Activated CD8-positive, alpha-beta memory T cell treated with anti-CD3 and anti-CD28 coated beads, Interleukin-2, amount 50 U/mL, for 1 hour (primary cell): ENCODE measurements at regions not wholly inside any gene's neighbourhood (a gene's known extent, or its start where the extent isn't known, plus 50 kb on each side); places are given as distances from the start of the nearest gene placed in this dataset.
"Not testable (repeated sequence)": the region's sequence is repeated elsewhere in the genome, so short reads cannot be mapped to it uniquely, and the experiment has no call there.

Experiments used
- DNase-seq: peaks from one replicate; pipeline ENCODE4 v3.0.0-alpha.2; 2020; ENCODE audit errors: extremely low read depth

DNA sequence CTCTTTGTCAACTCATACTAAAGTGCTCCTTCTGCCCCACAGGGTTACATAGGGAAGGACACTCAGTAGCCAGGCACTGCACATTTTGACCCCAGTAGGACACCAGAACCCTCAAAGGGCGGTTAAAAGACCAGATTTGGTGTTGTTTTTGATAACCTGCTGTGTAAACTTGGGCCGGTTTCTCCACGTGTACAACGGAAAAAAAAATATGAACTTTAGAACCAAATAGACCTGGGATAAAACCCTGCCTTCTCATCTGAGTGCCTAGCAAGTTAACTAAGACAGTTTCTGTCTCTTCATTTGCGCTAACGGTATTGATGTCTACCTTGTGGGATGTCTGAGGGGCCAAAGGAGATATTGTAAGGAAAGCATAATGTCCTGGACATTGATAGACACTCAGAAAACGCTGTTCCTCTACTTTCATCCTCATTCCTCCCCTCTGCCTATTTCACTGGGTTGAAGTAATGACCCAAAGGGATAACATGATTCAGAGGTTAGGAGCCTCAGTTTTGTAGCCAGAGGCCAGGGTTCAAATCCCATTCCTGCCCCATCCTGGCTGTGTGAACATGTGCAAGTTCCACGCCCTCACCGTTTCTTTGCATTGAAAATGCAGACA lies 155.9 kb upstream of the LPP start:
- DNase-seq: no peak

DNA sequence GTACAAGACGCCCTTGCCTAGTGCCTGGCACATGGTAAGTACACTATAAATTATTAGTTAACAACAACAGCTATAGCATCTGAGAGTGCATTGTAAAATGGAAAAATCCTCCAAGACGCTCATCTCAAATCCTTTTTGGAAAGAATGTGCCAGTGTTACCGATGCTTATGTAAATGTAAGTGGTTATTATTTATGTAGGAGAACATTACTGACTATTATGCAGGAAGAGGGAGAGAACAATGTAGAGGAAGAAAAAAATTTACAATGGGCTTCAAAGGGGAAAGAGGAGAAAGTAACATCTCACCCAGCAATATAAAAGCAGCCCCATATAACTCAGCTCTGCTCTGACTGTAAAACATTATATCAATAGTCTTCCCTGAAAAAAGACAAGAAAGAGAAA lies 155.3 kb upstream of the LPP start:
- DNase-seq: no peak

DNA sequence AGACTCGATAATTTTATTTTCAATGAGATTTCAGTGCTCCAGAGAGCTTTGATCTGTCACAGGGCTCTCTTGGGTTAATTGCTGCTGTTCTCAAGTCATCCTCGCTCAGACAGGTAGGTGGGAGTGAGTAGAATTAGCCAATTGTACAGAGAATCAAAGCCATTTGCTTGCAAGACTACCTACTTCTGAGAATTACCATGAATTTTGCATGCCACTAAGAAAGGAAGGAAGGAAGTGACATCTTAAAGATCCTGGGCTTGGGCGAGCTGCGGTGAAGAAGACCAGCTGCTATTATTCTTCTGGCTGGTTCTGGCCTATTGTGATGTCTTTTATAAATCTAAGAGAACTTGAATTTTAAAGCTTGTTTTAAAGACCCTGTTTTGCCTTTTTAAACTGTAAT lies 154.1 kb upstream of the LPP start:
- no peak for DNase-seq

DNA sequence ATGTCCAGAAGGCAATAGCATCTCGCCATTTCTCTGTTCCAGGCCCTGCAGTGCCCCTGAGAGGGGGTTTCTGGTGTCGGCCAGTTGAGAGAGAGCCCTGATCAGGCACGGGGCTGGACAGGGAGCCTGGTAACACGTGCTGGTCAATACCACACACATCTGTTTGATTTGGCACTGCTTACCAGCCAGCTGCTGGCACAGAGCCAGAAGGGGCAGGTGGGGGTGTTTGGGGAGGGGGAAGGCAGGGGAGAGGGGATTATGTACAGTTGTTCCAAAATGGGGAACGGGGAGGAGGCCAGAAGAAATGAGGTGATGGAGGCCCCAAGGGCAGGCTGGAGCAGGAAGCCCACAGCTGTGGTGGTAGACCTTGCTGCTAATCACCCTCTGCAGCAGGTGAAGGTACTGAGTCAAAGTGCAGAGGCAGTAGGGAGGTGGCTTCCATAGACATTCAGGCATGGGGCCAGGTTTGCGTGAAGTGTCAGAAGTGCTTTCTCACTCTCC lies 153.5 kb upstream of the LPP start:
- no peak for DNase-seq

DNA sequence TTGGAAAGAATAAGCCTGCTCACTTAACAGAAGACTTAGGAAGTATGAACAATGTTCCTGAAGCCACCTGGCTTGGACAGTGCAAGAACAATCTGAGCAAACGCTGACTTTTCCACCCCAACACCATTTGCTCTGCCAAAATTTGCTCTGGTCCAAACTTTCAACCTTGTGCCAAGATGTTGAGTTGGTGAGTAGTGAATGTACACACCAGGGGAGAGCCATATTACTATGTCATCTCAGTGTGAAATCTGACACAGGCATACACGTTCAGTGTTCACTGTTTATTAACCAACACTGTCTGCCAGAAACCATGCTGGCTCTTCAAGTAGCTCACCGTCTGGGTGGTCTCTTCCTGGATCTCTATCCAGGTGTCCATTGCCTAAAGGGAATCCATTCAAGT lies 152.9 kb upstream of the LPP start:
- no peak for DNase-seq

DNA sequence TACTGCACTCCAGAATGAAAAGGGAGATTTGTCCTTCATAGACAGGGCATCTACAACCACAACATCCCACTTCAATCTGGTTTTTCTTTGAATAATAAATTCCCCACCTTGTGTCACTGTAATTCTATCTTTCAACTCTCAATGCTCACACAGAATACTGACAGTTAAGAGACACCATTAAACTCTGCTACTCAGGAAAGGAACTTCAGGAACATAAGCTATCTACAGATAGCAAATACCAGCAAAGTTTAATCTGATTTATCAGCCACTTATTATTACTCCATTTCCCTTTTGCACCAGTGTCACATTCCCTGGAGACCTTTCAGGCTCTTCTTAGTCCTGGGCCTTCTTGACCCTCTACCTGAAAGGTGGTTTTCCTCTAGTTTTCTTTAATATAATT lies 152.0 kb upstream of the LPP start:
- no peak for DNase-seq

DNA sequence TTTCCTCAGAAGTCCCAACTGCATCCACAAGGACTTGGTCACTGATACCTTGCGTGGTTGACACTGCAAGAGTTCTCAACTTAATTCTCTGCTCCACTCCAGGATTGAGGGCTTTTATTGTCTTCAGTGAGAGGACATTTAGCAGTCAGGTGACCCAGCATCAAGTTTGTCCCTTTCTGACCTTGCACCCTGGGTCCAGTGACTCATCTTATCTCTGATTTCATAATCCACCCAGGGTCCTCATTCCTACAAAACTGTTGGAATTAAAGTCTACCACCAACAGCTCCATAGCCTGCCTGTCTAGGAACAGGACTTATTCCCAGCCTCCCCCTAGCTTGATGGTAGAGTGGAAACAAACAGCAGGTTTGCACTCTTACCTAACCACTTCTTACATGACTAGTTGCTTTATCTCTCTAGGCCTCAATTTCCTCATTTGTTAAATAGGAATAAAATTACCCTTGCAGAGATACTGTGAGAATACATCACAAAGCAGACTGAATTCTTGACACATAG lies 151.3 kb upstream of the LPP start:
- no peak for DNase-seq

DNA sequence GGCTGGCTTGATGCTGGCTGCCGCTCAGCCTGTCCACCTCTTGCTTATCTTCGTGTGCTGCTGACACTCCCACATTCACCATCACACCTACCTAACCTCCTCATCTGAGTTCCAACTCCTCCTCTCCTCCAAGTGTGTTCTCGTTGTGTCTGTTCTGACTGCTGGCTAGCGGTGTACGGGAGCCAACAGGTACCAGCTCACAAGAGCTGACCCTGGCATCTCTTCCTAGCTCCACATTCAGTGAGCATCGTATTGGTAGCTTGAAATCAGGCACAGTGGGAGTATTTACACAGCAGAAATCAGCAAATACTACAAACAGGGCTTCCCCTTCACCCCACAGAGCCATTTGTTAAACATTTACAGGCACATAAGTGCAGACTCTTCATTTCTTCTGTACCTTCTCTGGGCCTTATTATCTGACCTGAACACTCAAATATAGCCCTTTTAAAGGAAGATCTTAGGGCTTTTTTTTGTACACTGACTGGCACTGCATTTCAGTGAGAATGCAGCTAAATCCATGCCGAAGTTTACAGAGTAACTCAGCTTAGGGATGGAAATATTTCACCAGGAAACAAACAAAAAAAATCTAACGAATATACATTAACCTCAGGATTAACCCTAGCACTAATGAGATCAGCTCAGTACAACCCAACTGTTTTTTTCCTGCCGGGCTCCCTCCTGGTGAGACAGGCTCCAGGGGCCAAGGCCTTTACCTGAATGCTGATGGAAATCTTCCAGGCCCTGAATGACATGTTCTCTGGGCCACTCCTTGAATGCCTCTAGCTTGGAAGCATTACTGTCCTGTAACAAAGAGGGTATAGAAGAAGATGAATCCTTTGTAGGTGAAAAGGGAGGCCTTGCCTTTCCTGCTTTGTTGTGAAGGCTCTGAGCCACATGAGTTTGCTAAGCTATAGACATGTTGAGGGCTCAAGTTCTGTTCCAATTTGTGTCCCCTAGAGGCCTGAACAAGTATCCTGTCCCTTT lies 150.5 kb upstream of the LPP start:
- DNase-seq: no peak

DNA sequence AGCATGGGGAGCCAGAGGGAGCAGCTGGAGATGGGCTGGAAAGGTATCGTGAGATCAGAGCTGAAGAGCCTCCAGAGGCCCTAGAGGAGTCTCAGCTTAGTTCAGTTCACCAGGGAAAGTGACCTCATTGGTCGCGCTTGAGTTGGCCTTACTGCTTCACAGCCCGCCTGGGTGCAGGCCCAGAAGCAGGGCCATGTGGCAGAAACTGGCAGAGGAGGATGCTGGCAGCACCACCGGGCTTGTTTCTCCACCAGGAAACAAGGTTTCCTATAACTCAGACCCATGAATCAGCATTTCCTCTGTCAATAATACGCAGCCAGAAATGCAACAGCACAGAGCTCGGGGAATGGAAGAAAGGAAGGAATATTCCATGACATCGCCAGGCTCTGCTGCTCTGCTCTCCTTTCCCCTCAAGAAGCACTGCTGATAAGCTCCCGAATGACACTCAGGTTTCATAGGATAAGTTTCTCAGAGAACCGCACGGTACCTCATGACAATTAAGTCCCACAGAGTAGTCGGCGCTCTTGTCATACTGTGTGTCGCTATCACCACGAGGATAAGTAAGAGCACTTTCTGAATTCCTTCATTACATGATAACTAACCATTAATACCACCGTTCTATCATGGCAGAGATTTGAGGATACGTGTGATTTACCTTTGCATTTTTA lies 147.1 kb upstream of the LPP start:
- DNase-seq: no peak

DNA sequence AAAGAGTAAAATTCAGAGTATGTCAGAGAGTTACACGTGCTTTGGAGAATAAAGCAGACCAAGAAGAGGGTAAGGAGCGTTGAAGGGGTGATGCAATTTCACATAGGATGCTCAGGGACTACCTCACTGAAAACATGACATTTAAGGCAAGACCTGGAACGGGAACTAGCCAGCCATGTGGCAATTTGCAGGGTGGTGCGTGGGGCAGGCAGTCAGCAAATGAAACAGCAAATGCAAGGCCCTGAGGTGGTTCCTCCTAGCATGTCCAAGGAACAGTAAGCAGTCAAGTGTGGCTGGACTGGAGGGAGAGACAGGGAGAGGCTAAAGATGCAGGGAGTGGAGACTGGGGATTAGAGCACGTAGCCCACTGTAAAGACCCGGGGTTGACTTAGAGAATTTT lies 146.1 kb upstream of the LPP start:
- DNase-seq: no peak

DNA sequence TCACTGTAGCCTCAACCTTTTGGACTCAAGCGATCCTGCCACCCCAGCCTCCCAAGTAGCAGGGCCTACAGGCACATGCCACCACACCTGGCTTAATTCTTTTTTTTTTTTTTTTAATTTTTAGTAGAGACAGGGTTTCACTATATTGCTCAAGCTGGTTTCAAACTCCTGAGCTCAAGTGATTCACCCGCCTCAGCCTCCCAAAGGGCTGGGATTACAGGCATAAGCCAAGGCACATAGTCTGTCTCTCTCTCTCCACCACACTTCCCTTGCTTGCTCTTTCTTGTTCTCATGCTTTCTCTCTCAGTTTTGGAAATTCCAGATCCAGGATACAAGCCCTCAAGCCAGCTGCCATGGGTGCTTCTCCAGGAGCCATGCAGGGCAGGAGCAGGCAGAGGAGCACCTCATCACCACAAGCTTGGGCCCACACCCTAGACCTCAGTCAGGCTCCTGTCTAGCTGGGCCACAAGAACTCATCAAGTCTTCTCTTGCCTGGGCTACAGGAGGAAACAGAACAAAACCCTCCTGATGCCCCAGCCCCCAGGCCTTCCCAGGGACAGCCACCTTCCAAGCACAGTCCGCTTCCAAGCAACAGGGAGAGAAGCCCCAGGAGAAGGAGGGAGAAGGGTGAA lies 145.3 kb upstream of the LPP start:
- DNase-seq: no peak

DNA sequence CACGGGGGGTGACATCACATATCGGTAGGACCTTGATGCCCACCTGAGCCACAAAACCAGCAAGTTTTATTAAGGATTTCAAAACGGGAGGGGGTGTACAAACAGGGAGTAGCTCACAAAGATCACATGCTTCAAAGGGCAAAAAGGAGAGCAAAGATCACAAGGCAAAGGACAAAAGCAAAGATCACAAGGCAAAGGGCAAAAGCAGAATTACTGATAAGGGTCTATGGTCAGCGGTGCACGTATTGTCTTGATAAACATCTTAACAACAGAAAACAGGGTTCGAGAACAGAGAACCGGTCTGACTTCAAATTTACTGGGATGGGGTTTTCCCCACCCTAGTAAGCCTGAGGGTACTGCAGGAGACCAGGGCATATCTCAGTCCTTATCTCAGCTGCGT lies 143.5 kb upstream of the LPP start:
- no peak for DNase-seq

DNA sequence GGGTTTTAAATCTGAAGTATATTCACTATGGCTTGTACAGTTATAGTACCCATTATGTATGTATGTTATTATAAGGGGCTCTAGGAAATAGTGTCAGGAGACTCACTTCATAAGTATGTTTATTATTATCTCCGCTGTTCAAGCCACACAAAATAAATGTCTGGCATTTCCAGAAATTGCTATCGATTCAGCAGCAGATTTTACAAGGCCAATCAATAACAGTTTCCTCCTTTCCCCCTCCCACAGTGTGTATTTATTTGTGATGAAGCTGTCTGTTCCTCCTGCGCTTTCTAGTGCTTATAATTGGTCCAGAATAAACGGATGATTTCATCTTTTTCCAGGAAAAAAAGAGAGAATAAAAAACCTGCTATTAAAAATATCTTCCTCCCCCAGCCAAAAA lies 134.2 kb upstream of the LPP start:
- DNase-seq: no peak

DNA sequence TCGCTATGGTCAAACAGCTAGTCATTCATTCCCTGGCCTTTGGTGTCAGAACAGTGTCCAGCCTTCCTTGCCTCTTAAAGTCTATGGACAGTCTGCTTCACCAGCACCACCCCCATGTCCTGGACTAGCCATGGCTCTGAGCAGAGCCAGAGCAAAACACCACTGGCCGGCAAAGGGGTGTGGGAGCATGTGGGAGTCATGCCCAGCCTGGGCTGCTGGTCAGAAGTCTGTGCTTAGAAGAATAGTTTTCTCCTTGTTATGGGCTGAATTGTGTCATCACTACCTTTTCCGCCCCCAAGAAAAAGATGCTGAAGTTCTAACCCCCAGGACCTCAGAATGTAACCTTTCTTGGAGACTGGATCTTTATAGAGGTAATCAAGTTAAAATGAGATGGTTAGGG lies 132.9 kb upstream of the LPP start:
- DNase-seq: no peak

DNA sequence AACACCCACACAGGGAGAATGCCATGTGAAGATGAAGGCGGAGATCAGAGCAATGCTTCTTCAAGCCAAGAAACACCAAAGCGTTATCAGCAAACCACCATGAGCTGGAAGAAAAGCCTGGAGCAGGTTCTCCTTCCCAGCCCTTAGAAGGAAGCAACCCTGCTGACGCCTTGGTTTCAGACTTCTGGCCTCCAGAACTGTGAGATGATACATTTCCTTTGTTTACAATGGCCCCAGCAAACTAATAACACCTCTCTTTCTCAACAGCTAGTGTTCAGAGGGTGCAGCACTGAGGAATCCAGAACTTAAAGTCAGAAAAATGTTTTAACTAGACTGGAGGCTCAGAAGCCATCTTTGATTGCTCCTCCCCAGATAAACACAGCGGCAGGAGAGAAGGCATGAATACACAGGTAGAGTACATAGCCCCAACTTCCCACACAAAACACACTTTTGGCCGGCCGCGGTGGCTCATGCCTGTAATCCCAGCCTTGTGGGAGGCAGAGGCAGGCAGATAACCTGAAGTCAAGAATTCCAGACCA lies 132.4 kb upstream of the LPP start:
- no peak for DNase-seq

DNA sequence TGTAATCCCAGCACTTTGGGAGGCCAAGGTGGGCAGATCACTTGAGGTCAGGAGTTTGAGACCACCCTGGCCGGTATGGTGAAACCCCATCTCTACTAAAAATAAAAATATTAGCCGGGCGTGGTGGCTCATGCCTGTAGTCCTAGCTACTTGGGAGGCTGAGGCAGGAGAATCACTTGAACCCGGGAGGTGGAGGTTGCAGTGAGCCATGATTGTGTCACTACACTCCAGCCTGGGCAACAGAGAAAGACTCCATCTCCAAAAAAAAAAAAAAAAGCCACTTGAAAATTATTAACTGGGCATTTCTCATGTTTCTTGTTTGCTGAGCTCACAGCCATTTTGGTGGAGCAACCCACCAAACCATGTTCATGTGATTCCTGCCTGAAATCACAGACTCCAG lies 131.1 kb upstream of the LPP start:
- not testable (repeated sequence) for DNase-seq

DNA sequence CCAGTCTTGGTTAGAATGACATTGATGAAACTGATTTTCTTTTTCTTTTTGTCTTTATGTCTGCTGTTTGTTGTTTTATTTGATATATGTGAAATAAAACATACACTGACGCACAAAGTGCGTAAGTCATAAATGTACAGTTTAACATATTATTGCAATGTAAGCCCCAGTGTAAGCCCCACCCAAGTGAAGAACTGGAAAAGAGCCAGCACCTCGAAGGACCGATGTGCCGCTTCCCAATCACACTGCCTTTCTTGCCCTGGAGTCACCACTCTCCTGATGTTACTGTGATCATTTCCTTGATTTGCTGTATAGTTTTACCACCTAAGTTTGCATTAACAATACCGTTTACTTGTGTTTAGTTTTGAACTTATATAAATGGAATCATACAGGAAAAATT lies 128.4 kb upstream of the LPP start:
- DNase-seq: no peak

DNA sequence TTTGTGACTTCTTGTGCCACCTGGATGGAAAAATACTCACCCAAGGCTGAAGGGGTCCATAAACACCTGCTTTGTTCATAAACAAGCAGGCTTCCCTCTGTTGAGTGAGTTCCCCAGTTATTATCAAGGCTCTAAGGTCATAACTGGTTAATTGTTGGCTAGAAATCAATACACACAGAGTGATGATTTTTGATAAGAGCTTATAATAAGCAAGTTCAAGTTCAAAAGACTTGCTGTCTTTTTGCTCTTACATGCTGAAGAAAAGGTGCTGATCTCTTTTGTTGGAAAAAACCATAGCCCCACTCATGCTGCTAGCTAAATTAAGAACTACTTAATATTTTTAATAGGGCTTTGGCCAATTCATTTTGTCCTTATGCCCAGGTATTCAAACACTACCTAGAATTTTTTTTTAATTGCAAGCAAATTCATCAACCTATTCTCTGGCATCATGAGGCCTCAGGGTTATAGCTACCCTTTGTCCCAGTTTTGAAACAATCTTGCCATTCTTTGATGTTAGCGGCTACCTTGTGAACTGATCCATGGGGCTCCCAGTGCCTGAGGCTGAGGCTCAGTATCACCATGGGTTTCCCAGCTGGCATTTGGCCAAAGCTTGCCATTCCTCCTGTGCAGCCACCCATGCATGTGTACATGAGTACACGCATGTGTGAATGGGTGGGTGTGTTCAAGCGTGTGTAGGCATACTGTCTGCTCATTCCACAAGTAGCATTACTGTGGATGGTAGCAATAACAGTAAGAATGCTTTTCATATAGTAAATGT lies 127.6 kb upstream of the LPP start:
- DNase-seq: no peak

DNA sequence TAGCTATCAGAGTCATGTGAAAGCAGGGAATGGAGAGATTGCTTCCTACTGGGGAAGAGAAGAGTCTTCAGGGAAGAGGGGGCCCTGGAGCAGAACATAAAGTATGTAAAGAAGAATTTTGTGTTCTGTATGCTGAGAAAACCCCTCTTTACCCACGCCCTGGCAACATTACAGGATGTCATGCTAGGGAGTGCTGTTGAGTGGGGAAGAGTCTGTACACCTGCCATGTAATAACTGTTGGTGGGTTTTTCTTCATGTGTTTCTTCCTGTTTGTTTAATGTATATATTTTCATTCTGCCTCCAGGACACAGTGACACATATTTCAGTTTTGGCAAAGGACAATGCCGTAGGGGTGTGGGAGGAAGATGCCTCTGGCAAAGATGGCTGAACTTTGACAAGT lies 122.8 kb upstream of the LPP start:
- no peak for DNase-seq

DNA sequence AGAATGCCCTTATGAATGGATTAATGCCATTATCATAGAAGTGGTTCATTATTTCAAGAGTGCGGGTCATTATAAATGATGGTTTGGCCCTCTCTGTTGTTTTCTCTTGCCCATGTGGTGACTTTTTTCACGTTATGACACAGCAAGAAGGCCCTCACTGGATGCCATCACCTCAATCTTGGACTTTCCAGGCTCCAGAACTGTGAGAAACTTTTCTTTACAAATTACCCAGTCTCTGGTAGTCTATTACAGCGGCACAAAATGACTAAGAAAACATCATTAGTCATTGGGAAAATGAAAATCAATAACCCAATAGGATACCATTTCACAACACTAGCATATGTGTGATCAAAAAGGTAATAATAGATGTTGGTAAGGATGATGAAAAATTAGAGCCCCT lies 119.0 kb upstream of the LPP start:
- DNase-seq: no peak
